ENCODE measurements at regions not wholly inside any gene's neighbourhood (a gene's known extent, or its start where the extent isn't known, plus 50 kb on each side); places are given as distances from the start of the nearest gene placed in this dataset.

GRCh38 chr2:146370826-146371225 is 1474.0 kb upstream of the ACVR2A start:
- ChIA-PET CTCF (interaction anchor here (1.1 kb wide), 1 partner anchor 11 kb away, joined by 3 read pairs; no protein-coding TSS in a partner anchor), POLR2A (no interaction called here)
- no peak for DNase-seq (ENCODE audit: extremely low spot score)
- no peak for TF ChIP-seq CTCF (IDR thresholded peaks at IDR 0.05; ENCODE audit: control extremely low read depth, extremely low read depth, low read depth, missing control alignments)

- TF ChIP-seq CTCF (IDR thresholded peaks at IDR 0.05; ENCODE audit: control extremely low read depth, extremely low read depth, low read depth, missing control alignments), result no peak
- POLR2A ChIA-PET, result no interaction called here
- CTCF ChIA-PET, result no interaction called here
- DNase-seq (ENCODE audit: extremely low spot score), result no peak
Measured at GRCh38 chr2:146366276-146366675, 1478.6 kb upstream of the ACVR2A start.

GRCh38 chr2:146365041-146365440 is 1479.8 kb upstream of the ACVR2A start:
- DNase-seq (ENCODE audit: extremely low spot score), result no peak
- ChIA-PET CTCF (no interaction called here), POLR2A (no interaction called here)
- TF ChIP-seq CTCF (IDR thresholded peaks at IDR 0.05; ENCODE audit: control extremely low read depth, extremely low read depth, low read depth, missing control alignments), result no peak

- POLR2A ChIA-PET, result no interaction called here
- CTCF ChIA-PET, result no interaction called here
- TF ChIP-seq CTCF (IDR thresholded peaks at IDR 0.05; ENCODE audit: control extremely low read depth, extremely low read depth, low read depth, missing control alignments), result no peak
- DNase-seq (ENCODE audit: extremely low spot score), result no peak
Measured at GRCh38 chr2:146363731-146364130, 1481.1 kb upstream of the ACVR2A start.

- no peak for TF ChIP-seq CTCF (IDR thresholded peaks at IDR 0.05; ENCODE audit: control extremely low read depth, extremely low read depth, low read depth, missing control alignments)
- CTCF ChIA-PET, result no interaction called here
- no peak for DNase-seq (ENCODE audit: extremely low spot score)
- POLR2A ChIA-PET, result no interaction called here
Measured at GRCh38 chr2:146351689-146352088, 1493.1 kb upstream of the ACVR2A start.

- TF ChIP-seq CTCF (IDR thresholded peaks at IDR 0.05; ENCODE audit: control extremely low read depth, extremely low read depth, low read depth, missing control alignments), result no peak
- no peak for DNase-seq (ENCODE audit: extremely low spot score)
- POLR2A ChIA-PET, result no interaction called here
- CTCF ChIA-PET, result no interaction called here
Measured at GRCh38 chr2:146349334-146349733, 1495.5 kb upstream of the ACVR2A start.

- ChIA-PET POLR2A (no interaction called here), CTCF (interaction anchor here (0.7 to 1.3 kb wide), 2 partner anchors 10 to 13 kb away, joined by 3 read pairs; no protein-coding TSS in a partner anchor)
- DNase-seq (ENCODE audit: extremely low spot score), result no peak
- TF ChIP-seq CTCF (IDR thresholded peaks at IDR 0.05; ENCODE audit: control extremely low read depth, extremely low read depth, low read depth, missing control alignments), result no peak
Measured at GRCh38 chr2:146324951-146325350, 1519.9 kb upstream of the ACVR2A start.
